ENCODE measurements at regions not wholly inside any gene's neighbourhood (a gene's known extent, or its start where the extent isn't known, plus 50 kb on each side); places are given as distances from the start of the nearest gene placed in this dataset.

- TF ChIP-seq CTCF (IDR thresholded peaks at IDR 0.05) (no peak), TCF7L2 (IDR thresholded peaks at IDR 0.05; ENCODE audit: low read depth, low read length) (no peak), POLR2AphosphoS5 (IDR thresholded peaks at IDR 0.05; ENCODE audit: low read depth, low read length) (no peak)
Observed at GRCh38 chr10:120138689-120139088, 246.2 kb downstream of the SEC23IP start.
